GM18519 (cell line): ENCODE measurements at regions not wholly inside any gene's neighbourhood (a gene's known extent, or its start where the extent isn't known, plus 50 kb on each side); places are given as distances from the start of the nearest gene placed in this dataset.
"Not testable (repeated sequence)": the region's sequence is repeated elsewhere in the genome, so short reads cannot be mapped to it uniquely, and the experiment has no call there.

Experiments
- ATAC-seq: cut with Tn5 transposase; IDR thresholded peaks from one replicate; pipeline ENCODE4 v1.9.1; 2021; ENCODE audit warnings: mild to moderate bottlenecking, moderate library complexity; ENCODE audit not compliant: unreplicated experiment, low FRiP score

GRCh38 chr15:87562203-87562602, 694.3 kb downstream of the NTRK3 start:
- ATAC-seq: no peak

GRCh38 chr15:87561641-87562040, 694.9 kb downstream of the NTRK3 start:
- ATAC-seq: no peak

- no peak for ATAC-seq
Measured at GRCh38 chr15:87557881-87558280, 698.7 kb downstream of the NTRK3 start.

GRCh38 chr15:87556886-87557285, 699.7 kb downstream of the NTRK3 start:
- ATAC-seq: no peak

- ATAC-seq: no peak
Measured at GRCh38 chr15:87549860-87550259, 706.7 kb downstream of the NTRK3 start.

GRCh38 chr15:87549296-87549695, 707.2 kb downstream of the NTRK3 start:
- ATAC-seq: no peak

- not testable (repeated sequence) for ATAC-seq
Measured at GRCh38 chr15:87548590-87548989, 707.9 kb downstream of the NTRK3 start.

- ATAC-seq: no peak
Measured at GRCh38 chr15:87547470-87548181, 708.9 kb downstream of the NTRK3 start.

- no peak for ATAC-seq
Measured at GRCh38 chr15:87538327-87538834, 718.2 kb downstream of the NTRK3 start.

GRCh38 chr15:87537295-87537694, 719.2 kb downstream of the NTRK3 start:
- no peak for ATAC-seq

- not testable (repeated sequence) for ATAC-seq
Measured at GRCh38 chr15:87533637-87534036, 722.9 kb downstream of the NTRK3 start.

GRCh38 chr15:87528873-87529272, 727.7 kb downstream of the NTRK3 start:
- no peak for ATAC-seq

GRCh38 chr15:87527875-87528274, 728.7 kb downstream of the NTRK3 start:
- no peak for ATAC-seq

- no peak for ATAC-seq
Measured at GRCh38 chr15:87527416-87527815, 729.1 kb downstream of the NTRK3 start.

- no peak for ATAC-seq
Measured at GRCh38 chr15:87523516-87523915, 733.0 kb downstream of the NTRK3 start.

- ATAC-seq: no peak
Measured at GRCh38 chr15:87522997-87523396, 733.5 kb downstream of the NTRK3 start.

GRCh38 chr15:87518957-87519356, 737.6 kb downstream of the NTRK3 start:
- ATAC-seq: no peak

GRCh38 chr15:87508086-87508485, 748.5 kb downstream of the NTRK3 start:
- no peak for ATAC-seq

- no peak for ATAC-seq
Measured at GRCh38 chr15:87502173-87502572, 754.4 kb downstream of the NTRK3 start.

- no peak for ATAC-seq
Measured at GRCh38 chr15:87500240-87500639, 756.3 kb downstream of the NTRK3 start.

- ATAC-seq: no peak
Measured at GRCh38 chr15:87498560-87498959, 758.0 kb downstream of the NTRK3 start.

- no peak for ATAC-seq
Measured at GRCh38 chr15:87496795-87497194, 759.7 kb downstream of the NTRK3 start.
